Ovary (tissue), 7 donors: ENCODE measurements at regions not wholly inside any gene's neighbourhood (a gene's known extent, or its start where the extent isn't known, plus 50 kb on each side); places are given as distances from the start of the nearest gene placed in this dataset.

ENCODE experiments used
- DNase-seq, 5 donors: peaks; one replicate each; pipeline ENCODE4 v3.0.0-alpha.2; 2019 to 2020
- H3K27ac ChIP-seq, 2 donors: fragments of 200-600 bp; one replicate each; pipeline versions ENCODE4 v1.5.1 to v1.8.0; 2019 to 2022
- H3K27me3 ChIP-seq: fragments of 200-600 bp; one replicate; pipeline ENCODE4 v1.8.0; 2022
- H3K36me3 ChIP-seq: fragments of 200-600 bp; sonication (generic); one replicate; pipeline ENCODE4 v1.5.1; 2019
- H3K4me1 ChIP-seq: one replicate; pipeline ENCODE4 v1.8.1; 2013; ENCODE audit warnings: mild to moderate bottlenecking, moderate library complexity; ENCODE audit not compliant: insufficient read depth
- H3K4me3 ChIP-seq: fragments of 200-600 bp; sonication (generic); one replicate; pipeline ENCODE4 v1.5.1; 2017
- H3K9me3 ChIP-seq, 2 donors: fragments of 200-600 bp in 1 of 2; sonication (generic) in 1 of 2; one replicate each; pipeline versions ENCODE4 v1.5.1 to v1.8.1; 2013 to 2019; ENCODE audit warnings: mild to moderate bottlenecking in 1 of 2, moderate library complexity in 1 of 2
- CTCF ChIP-seq, 3 donors: fragments of 450-650 bp in 2 of 3; fragments of 200-600 bp in 1 of 3; IDR thresholded peaks; one replicate each; pipeline versions ENCODE4 v1.5.1 to v1.8.0; 2016 to 2022; ENCODE audit warnings: antibody characterized with exemption in 3 of 3, mild to moderate bottlenecking in 1 of 3
- EP300 ChIP-seq: sonication (generic); formaldehyde crosslinking; IDR thresholded peaks from one replicate; pipeline ENCODE4 v1.6.1; 2017; ENCODE audit warnings: antibody characterized with exemption
- POLR2A ChIP-seq: fragments of 450-650 bp; IDR thresholded peaks from one replicate; pipeline ENCODE4 v1.6.1; 2017; ENCODE audit warnings: antibody characterized with exemption, mild to moderate bottlenecking, moderate library complexity
- WGBS, 3 donors: extraction: QIAGEN DNeasy Blood & Tissue Kit in 1 of 3; methylation state at CpG; one replicate each; pipeline versions ENCODE4 v1.1.5 to v1.1.7; 2013 to 2017; 5-methylcytosine and 5-hydroxymethylcytosine counted together
- intact Hi-C, 4 donors: fragments of 100-400 bp; cut with DNase I; formaldehyde crosslinking; loops; one replicate each; pipeline versions ENCODE4 v1.11.0 to v1.15.1; 2022 to 2023
- donor health status: DM: no; HTN: no; CAD: no; lungs with moderate emphysema.
- donor health status: DM: no; HTN: no; CAD: no.
- donor health status: Bipolar disorder and iron deficiency.
- donor health status: DM: no; HTN: no; CAD: no.
- donor health status: DM: yes; HTN: yes; CAD: no.

- intact Hi-C loops = no loop called here
- Histone ChIP-seq H3K9me3 (no peaks in the 10 kb centered on the region), H3K36me3 (no peaks in the 10 kb centered on the region), H3K27ac (no peak overlapping the region), H3K4me3 (no peak overlapping the region), H3K27me3 (no peaks in the 10 kb centered on the region), H3K4me1 (no peaks in the 10 kb centered on the region)
- 86 to 97% (median 93%) methylated on average over 12 of the region's 12 CpGs for WGBS, 3 donors
- DNase-seq = no peak
- TF ChIP-seq POLR2A = no peak
- TF ChIP-seq EP300 = no peak
- no peak for TF ChIP-seq CTCF (IDR thresholded peaks at IDR 0.05)
These were observed 95.0 kb upstream of the RAP2B start for GRCh38 chr3:153066983-153067382.

GRCh38 chr3:153069598-153070510 lies 92.2 kb upstream of the RAP2B start:
- TF ChIP-seq EP300 = no peak
- H3K4me1 ChIP-seq = no peaks in the 10 kb centered on the region
- no peaks in the 10 kb centered on the region for H3K27me3 ChIP-seq
- WGBS, 3 donors = 44 to 49% (median 46%) methylated on average over 5 of the region's 5 CpGs
- DNase-seq = no peak
- H3K36me3 ChIP-seq = no peaks in the 10 kb centered on the region
- no peak overlapping the region for H3K27ac ChIP-seq
- H3K9me3 ChIP-seq = no peaks in the 10 kb centered on the region
- H3K4me3 ChIP-seq = no peak overlapping the region
- intact Hi-C loops = no loop called here

DNA sequence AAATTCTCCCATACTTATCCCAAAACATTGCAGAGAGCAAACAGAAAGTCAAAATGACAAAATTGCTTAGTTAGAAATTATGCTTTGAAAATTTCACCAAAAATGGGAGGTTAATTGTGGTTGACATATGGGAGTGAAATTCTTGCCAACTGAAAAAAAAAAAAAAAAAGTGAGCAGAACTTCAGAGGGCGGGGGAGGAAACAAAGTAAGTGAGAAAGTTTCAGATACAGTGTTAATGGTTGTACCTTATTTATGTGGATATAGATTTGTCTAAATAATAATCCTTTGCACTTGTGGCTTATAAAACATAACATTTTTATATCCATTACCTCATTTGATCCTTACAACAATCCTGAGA lies 91.5 kb upstream of the RAP2B start:
- no peak overlapping the region for H3K4me3 ChIP-seq
- no peaks in the 10 kb centered on the region for H3K27me3 ChIP-seq
- intact Hi-C loops = no loop called here
- H3K4me1 ChIP-seq = no peaks in the 10 kb centered on the region
- no peak for DNase-seq
- H3K27ac ChIP-seq = no peak overlapping the region
- TF ChIP-seq CTCF (IDR thresholded peaks at IDR 0.05) (no peak), POLR2A (no peak), EP300 (no peak)
- H3K9me3 ChIP-seq = no peaks in the 10 kb centered on the region
- 57 to 70% (median 60%) methylated on average over 1 of the region's 1 CpG for WGBS, 3 donors
- H3K36me3 ChIP-seq = no peaks in the 10 kb centered on the region

GRCh38 chr3:153072382-153072781 lies 89.6 kb upstream of the RAP2B start:
- 57 to 64% (median 59%) methylated on average over 2 of the region's 2 CpGs for WGBS, 3 donors
- TF ChIP-seq CTCF (IDR thresholded peaks at IDR 0.05) = no peak
- no peak for TF ChIP-seq EP300
- TF ChIP-seq POLR2A = no peak

GRCh38 chr3:153072856-153073255 lies 89.2 kb upstream of the RAP2B start:
- no peak for TF ChIP-seq CTCF (IDR thresholded peaks at IDR 0.05)
- TF ChIP-seq POLR2A = no peak
- TF ChIP-seq EP300 = no peak
- Histone ChIP-seq H3K9me3 (no peaks in the 10 kb centered on the region), H3K27me3 (no peaks in the 10 kb centered on the region), H3K4me1 (no peaks in the 10 kb centered on the region), H3K4me3 (no peak overlapping the region), H3K27ac (no peak overlapping the region), H3K36me3 (no peaks in the 10 kb centered on the region)
- intact Hi-C loops = no loop called here
- WGBS, 3 donors = 68 to 81% (median 73%) methylated on average over 5 of the region's 5 CpGs
- no peak for DNase-seq

More at GRCh38 chr3:153072382-153072781, 89.6 kb upstream of the RAP2B start:
- intact Hi-C loops = no loop called here
- DNase-seq = no peak
- H3K9me3 ChIP-seq = no peaks in the 10 kb centered on the region
- no peaks in the 10 kb centered on the region for H3K27me3 ChIP-seq
- no peaks in the 10 kb centered on the region for H3K36me3 ChIP-seq
- no peaks in the 10 kb centered on the region for H3K4me1 ChIP-seq
- no peak overlapping the region for H3K4me3 ChIP-seq
- H3K27ac ChIP-seq = no peak overlapping the region
